Uterus (tissue), 2 donors: ENCODE measurements at regions not wholly inside any gene's neighbourhood (a gene's known extent, or its start where the extent isn't known, plus 50 kb on each side); places are given as distances from the start of the nearest gene placed in this dataset.

Experiments
- CTCF ChIP-seq, 4 experiments: fragments of 200-600 bp in 2 of 4; fragments of 450-650 bp in 2 of 4; sonication (generic) in 2 of 4; IDR thresholded peaks; one replicate each; pipeline ENCODE4 v1.5.1; 2016 to 2019; ENCODE audit warnings: antibody characterized with exemption in 4 of 4, mild to moderate bottlenecking in 2 of 4, moderate library complexity in 1 of 4
- POLR2A ChIP-seq, 2 donors: fragments of 450-650 bp; IDR thresholded peaks; one replicate each; pipeline ENCODE4 v1.6.1; 2016; ENCODE audit warnings: antibody characterized with exemption in 2 of 2, mild to moderate bottlenecking in 1 of 2, moderate library complexity in 1 of 2

DNA sequence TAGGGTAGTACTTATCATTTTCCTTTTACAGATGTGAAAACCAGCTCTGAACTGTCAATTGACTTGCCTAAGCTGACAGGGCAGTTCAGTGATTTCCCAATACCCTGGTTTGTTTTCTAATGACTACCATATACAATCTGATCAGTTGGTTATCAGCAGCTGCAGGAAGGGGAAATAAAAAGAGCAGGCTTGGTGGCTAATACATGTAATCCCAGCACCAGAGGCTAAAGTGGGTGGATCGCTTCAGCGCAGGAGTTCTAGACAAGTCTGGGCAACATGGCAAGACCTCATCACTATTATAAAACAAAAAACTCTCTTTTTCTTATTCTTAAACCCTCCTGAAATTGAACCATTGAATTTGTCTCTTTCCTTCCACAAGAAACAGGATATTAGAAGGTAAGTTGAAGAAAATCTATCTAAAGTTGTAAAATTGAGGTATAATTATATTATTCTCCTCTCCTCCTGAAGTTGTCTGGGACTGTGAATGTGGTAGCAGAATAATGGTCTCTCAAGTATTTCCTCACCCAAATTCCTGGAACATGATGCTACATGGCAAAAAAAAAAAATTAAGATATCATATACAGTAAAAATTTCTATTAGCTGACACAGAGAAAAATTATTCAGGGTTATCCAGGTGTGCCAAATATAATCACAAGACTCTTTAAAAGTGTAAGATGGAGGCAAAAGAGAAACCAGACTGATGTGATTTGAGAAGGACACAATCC is 1441.6 kb downstream of the SUCLG1 start:
- no peak for TF ChIP-seq CTCF (IDR thresholded peaks at IDR 0.05)
- TF ChIP-seq POLR2A (IDR thresholded peaks at IDR 0.05), result no peak
